ENCODE measurements at regions not wholly inside any gene's neighbourhood (a gene's known extent, or its start where the extent isn't known, plus 50 kb on each side); places are given as distances from the start of the nearest gene placed in this dataset.

DNA sequence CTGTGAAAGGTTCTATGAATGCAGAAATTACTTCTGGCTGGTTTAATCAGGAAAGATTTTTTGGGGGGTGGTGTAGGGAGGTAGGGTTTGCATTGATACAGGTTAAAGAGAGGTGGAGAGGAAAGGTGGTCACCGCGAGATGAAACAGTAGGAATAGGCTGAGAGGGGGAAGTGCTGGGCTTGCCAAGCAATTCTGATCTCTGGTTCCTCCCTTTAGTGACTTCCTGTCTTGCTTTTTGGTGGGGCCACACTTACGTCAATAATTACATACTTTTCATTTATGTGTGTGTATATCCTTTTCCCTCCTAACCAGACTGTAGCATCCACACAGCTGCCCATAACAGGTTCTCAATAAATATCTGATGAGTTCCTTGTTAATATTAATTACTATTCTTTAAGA lies 120.0 kb downstream of the CTNND1 start:
- Histone ChIP-seq H2AK5ac (ENCODE audit: low read depth, low read length) (no peak overlapping the region), H4K20me1 (ENCODE audit: insufficient read depth, low read length) (no peaks in the 10 kb centered on the region), H2AK9ac (replicated peaks; ENCODE audit: low read depth, low read length, poor library complexity) (no peak overlapping the region), H3K79me1 (ENCODE audit: low read depth in 1 of 2, low read length in 2 of 2) (no peaks in the 10 kb centered on the region), H3K18ac (ENCODE audit: low read depth, low read length) (no peak overlapping the region), H3K9me1 (ENCODE audit: insufficient read depth, low read length) (no peaks in the 10 kb centered on the region), H3K27me3 (ENCODE audit: control insufficient read depth, insufficient read depth, low read length) (no peaks in the 10 kb centered on the region; the same call in 1 of the 2 replicates), H2BK20ac (ENCODE audit: low read depth, low read length) (no peak overlapping the region), H3K9me3 (ENCODE audit: control insufficient read depth, insufficient read depth, low read length) (no peaks in the 10 kb centered on the region), H3K4me2 (ENCODE audit: low read depth, low read length) (no peak overlapping the region), H2BK5ac (ENCODE audit: low read depth, low read length, poor library complexity, severe bottlenecking) (no peak overlapping the region), H3K23ac (ENCODE audit: low read depth, low read length) (no peak overlapping the region), H2BK120ac (ENCODE audit: low read depth, low read length) (no peak overlapping the region), H2AFZ (replicated peaks; ENCODE audit: low read length, poor library complexity) (no peak overlapping the region), H3K4ac (ENCODE audit: low read depth, low read length) (no peak overlapping the region), H4K5ac (ENCODE audit: low read depth, low read length) (no peak overlapping the region), H3K14ac (replicated peaks; ENCODE audit: low read depth, low read length) (no peak overlapping the region), H4K8ac (ENCODE audit: low read depth in 2 of 2, low read length in 2 of 2) (no peak overlapping the region), H3K4me3 (ENCODE audit: insufficient read depth, low read depth, low read length) (no peak overlapping the region), H3K4me1 (ENCODE audit: control insufficient read depth, insufficient read depth, low read length) (no peaks in the 10 kb centered on the region), H3K27ac (ENCODE audit: insufficient read depth, low read length) (no peak overlapping the region), H2BK15ac (ENCODE audit: low read depth, low read length) (no peak overlapping the region), H3K9ac (ENCODE audit: low read depth, low read length) (no peak overlapping the region), H4K91ac (ENCODE audit: insufficient read depth, low read depth, low read length) (no peak overlapping the region), H3K36me3 (ENCODE audit: control insufficient read depth, insufficient read depth, low read length) (no peaks in the 10 kb centered on the region), H3K56ac (ENCODE audit: extremely low read depth, insufficient read depth, low read length) (no peak overlapping the region)
- intact Hi-C loops (cut with micrococcal nuclease) (no loop called here), in situ Hi-C loops (cut with MboI; ENCODE audit: low sequenced_read_pairs) (no loop called here), dilution Hi-C loops (cut with HindIII; ENCODE audit: low sequenced_read_pairs, unreplicated experiment) (no loop called here)
- no CpG with 5 or more reads among the region's 3 CpGs for WGBS, 2 experiments (ENCODE audit: extremely low coverage in 2 of 2, insufficient read length in 1 of 2)
- ChIA-PET CTCF (no interaction called here), POLR2A (ENCODE audit: unreplicated experiment) (no interaction called here)
- BruUV-seq (replicated peaks) = no TSS peak
- ATAC-seq (ENCODE audit: low read depth) (no peak), DNase-seq (no peak)
- TF ChIP-seq CHD1 (IDR thresholded peaks at IDR 0.05; ENCODE audit: low read depth, low read length) (no peak), MAZ (IDR thresholded peaks at IDR 0.05; ENCODE audit: borderline replicate concordance, low read depth, low read length) (no peak), POLR2A (IDR thresholded peaks at IDR 0.05; ENCODE audit: low read depth, low read length) (no peak), RFX5 (IDR thresholded peaks at IDR 0.05; ENCODE audit: low read depth, low read length) (no peak), MAFK (IDR thresholded peaks at IDR 0.05; ENCODE audit: low read depth, low read length) (no peak), ELK1 (IDR thresholded peaks at IDR 0.05; ENCODE audit: borderline replicate concordance, low read depth, low read length) (no peak), BHLHE40 (IDR thresholded peaks at IDR 0.05; ENCODE audit: low read depth, low read length) (no peak), RAD21 (IDR thresholded peaks at IDR 0.05; ENCODE audit: low read length) (no peak), NFE2L2 (IDR thresholded peaks at IDR 0.05; ENCODE audit: low read depth, low read length) (no peak), SMC3 (IDR thresholded peaks at IDR 0.05; ENCODE audit: low read depth, low read length) (no peak), FOS (IDR thresholded peaks at IDR 0.05; ENCODE audit: low read depth, low read length) (no peak), CEBPB (IDR thresholded peaks at IDR 0.05; ENCODE audit: low read depth, low read length) (no peak), MXI1 (IDR thresholded peaks at IDR 0.05; ENCODE audit: borderline replicate concordance, low read depth, low read length) (no peak), CTCF (conservative IDR thresholded peaks at IDR 0.05; ENCODE audit: low read depth, low read length) (no peak), RCOR1 (IDR thresholded peaks at IDR 0.05; ENCODE audit: insufficient replicate concordance, low read length) (no peak)
- TF ChIP-seq, protein P1, sequence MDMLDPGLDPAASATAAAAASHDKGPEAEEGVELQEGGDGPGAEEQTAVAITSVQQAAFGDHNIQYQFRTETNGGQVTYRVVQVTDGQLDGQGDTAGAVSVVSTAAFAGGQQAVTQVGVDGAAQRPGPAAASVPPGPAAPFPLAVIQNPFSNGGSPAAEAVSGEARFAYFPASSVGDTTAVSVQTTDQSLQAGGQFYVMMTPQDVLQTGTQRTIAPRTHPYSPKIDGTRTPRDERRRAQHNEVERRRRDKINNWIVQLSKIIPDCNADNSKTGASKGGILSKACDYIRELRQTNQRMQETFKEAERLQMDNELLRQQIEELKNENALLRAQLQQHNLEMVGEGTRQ (IDR thresholded peaks at IDR 0.05; ENCODE audit: low read depth, low read length) = no peak
